Neural crest cell (in vitro differentiated cells): ENCODE measurements at regions not wholly inside any gene's neighbourhood (a gene's known extent, or its start where the extent isn't known, plus 50 kb on each side); places are given as distances from the start of the nearest gene placed in this dataset.
"Not testable (repeated sequence)": the region's sequence is repeated elsewhere in the genome, so short reads cannot be mapped to it uniquely, and the experiment has no call there.

ENCODE experiments used
- DNase-seq: peaks from one replicate; pipeline ENCODE4 v3.0.0; 2021; ENCODE audit warnings: low read depth, mixed read lengths, low spot score
- H3K27ac Mint-ChIP-seq: one replicate; pipeline ENCODE4 v1.8.0; 2021; ENCODE audit warnings: mild to moderate bottlenecking, mixed read lengths; ENCODE audit not compliant: unreplicated experiment
- H3K27me3 Mint-ChIP-seq: 2 replicates; pipeline ENCODE4 v1.8.0; 2021; ENCODE audit warnings: low read depth, mild to moderate bottlenecking, mixed read lengths
- H3K36me3 Mint-ChIP-seq: 2 replicates; pipeline ENCODE4 v1.8.0; 2021; ENCODE audit warnings: low read depth, mild to moderate bottlenecking, mixed read lengths
- H3K4me1 Mint-ChIP-seq: 2 replicates; pipeline ENCODE4 v1.8.0; 2021; ENCODE audit warnings: mixed read lengths
- H3K4me3 Mint-ChIP-seq: one replicate; pipeline ENCODE4 v1.8.0; 2021; ENCODE audit warnings: mild to moderate bottlenecking, mixed read lengths
- H3K9me3 Mint-ChIP-seq: 2 replicates; pipeline ENCODE4 v1.8.0; 2021; ENCODE audit warnings: mixed read lengths

GRCh38 chr9:62874745-62875599, 1685.1 kb downstream of the SPATA31A7 start:
- not testable (repeated sequence) for H3K4me1 Mint-ChIP-seq, H3K27ac Mint-ChIP-seq, H3K4me3 Mint-ChIP-seq, DNase-seq, H3K9me3 Mint-ChIP-seq, H3K36me3 Mint-ChIP-seq
- H3K27me3 Mint-ChIP-seq, result peaks cover 78% of the 10 kb centered on the region

DNA sequence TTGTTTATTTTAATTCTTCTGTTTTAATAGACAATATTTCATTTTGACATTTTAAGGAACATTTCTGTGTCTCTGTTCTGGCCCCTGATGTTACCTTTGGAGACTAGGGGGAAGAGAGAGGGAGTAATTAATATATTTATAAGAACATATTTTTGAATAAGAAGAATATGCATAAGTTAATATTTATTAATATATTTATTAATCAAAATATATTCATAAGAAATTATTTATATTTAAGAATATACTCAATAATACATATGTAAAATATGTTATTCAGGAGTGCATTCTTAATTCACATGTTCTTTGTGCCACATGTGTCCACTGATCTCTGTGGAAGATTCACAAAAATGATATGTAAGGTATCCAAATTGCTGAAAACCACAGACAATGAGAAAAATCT, 1687.7 kb downstream of the SPATA31A7 start:
- DNase-seq, H3K9me3 Mint-ChIP-seq, H3K36me3 Mint-ChIP-seq, H3K27ac Mint-ChIP-seq, H3K4me3 Mint-ChIP-seq: not testable (repeated sequence)
- peaks cover 10% of the 10 kb centered on the region for H3K4me1 Mint-ChIP-seq
- peaks cover 79% of the 10 kb centered on the region for H3K27me3 Mint-ChIP-seq

DNA sequence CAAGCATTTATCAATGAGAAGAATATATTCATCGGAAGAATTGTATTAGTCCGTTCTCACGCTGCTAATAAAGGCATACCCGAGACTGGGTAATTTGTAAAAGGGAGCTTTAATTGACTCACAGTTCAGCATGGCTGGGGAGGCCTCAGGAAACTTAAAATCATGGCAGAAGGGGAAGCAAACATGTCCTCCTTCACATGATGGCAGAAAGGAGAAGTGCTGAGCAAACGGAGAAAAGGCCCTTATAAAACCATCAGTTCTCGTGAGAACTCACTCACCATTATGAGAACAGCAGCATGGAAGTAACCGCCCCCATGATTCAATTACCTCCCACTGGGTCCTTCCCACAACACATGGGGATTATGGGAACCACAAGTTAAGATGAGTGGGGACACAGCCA, 1688.2 kb downstream of the SPATA31A7 start:
- H3K9me3 Mint-ChIP-seq, H3K27ac Mint-ChIP-seq, DNase-seq, H3K36me3 Mint-ChIP-seq, H3K4me3 Mint-ChIP-seq: not testable (repeated sequence)
- H3K27me3 Mint-ChIP-seq, result peaks cover 79% of the 10 kb centered on the region
- H3K4me1 Mint-ChIP-seq, result peaks cover 10% of the 10 kb centered on the region

DNA sequence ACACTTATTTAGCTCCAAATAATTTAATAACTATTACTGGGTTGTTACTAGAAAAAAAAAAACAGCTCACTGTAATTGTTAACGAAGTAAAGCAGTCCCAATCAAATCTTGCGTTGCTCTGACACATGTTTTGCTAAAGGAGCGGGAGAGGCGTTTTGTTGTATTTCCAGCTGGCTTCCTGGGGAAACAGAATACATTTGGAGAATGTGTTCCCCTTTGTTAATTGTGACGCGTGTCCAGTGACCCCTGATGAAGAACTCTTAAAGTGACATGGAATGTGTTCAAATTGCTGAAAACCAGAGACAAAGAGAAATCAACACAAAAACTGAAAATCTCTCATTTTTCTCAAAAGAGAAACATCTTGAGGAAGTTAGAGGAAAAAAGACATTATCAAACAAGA, 1690.6 kb downstream of the SPATA31A7 start:
- H3K27me3 Mint-ChIP-seq, result peaks cover 60% of the 10 kb centered on the region
- H3K4me1 Mint-ChIP-seq, DNase-seq, H3K4me3 Mint-ChIP-seq, H3K36me3 Mint-ChIP-seq, H3K9me3 Mint-ChIP-seq, H3K27ac Mint-ChIP-seq: not testable (repeated sequence)

DNA sequence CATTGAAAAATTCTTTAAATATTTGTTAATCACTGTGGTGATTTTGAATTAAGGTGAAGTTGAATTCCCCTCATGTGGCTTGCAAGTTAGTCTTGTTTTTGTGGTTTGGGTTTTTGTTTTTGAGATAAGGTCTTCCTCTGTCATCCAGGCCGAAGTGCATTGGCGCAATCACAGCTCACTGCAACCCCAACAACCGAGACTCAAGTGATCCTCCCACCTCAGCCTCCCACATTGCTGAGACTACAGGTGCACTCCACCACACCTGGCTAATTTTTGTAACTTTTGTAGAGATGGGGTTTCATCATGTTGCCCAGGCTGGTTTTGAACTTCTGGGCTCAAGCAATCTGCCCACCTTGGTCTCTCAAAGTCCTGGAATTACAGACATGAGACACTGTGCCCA, 1691.1 kb downstream of the SPATA31A7 start:
- H3K4me3 Mint-ChIP-seq, DNase-seq, H3K36me3 Mint-ChIP-seq, H3K4me1 Mint-ChIP-seq, H3K27ac Mint-ChIP-seq, H3K9me3 Mint-ChIP-seq: not testable (repeated sequence)
- H3K27me3 Mint-ChIP-seq, result peaks cover 57% of the 10 kb centered on the region

DNA sequence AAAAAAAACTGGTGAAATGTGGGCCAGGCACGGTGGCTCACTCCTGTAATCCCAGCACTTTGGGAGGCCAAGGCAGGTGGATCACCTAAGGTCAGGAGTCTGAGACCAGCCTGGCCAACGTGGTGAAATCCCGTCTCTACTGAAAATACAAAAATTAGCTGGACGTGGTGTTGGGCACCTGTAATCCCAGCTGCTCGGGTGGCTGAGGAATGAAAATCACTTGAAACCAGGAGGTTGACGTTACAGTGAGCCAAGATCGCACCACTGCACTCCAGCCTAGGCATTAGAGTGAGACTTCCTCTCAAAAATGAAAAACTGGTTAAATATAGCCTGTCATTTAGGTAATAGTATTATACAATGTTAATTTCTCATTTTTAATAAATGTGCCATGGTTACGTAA, 1692.0 kb downstream of the SPATA31A7 start:
- not testable (repeated sequence) for H3K4me1 Mint-ChIP-seq, DNase-seq, H3K4me3 Mint-ChIP-seq, H3K9me3 Mint-ChIP-seq, H3K27ac Mint-ChIP-seq, H3K36me3 Mint-ChIP-seq
- peaks cover 50% of the 10 kb centered on the region for H3K27me3 Mint-ChIP-seq

- not testable (repeated sequence) for H3K27ac Mint-ChIP-seq, H3K4me3 Mint-ChIP-seq
These were observed 1692.9 kb downstream of the SPATA31A7 start for GRCh38 chr9:62882717-62883116.

GRCh38 chr9:62896692-62897091, 1706.9 kb downstream of the SPATA31A7 start:
- H3K27me3 Mint-ChIP-seq, H3K4me3 Mint-ChIP-seq, H3K27ac Mint-ChIP-seq, H3K36me3 Mint-ChIP-seq, H3K9me3 Mint-ChIP-seq, DNase-seq, H3K4me1 Mint-ChIP-seq: not testable (repeated sequence)

More at GRCh38 chr9:62882717-62883116, 1692.9 kb downstream of the SPATA31A7 start:
- not testable (repeated sequence) for DNase-seq, H3K9me3 Mint-ChIP-seq, H3K36me3 Mint-ChIP-seq, H3K4me1 Mint-ChIP-seq
- H3K27me3 Mint-ChIP-seq, result peaks cover 49% of the 10 kb centered on the region

DNA sequence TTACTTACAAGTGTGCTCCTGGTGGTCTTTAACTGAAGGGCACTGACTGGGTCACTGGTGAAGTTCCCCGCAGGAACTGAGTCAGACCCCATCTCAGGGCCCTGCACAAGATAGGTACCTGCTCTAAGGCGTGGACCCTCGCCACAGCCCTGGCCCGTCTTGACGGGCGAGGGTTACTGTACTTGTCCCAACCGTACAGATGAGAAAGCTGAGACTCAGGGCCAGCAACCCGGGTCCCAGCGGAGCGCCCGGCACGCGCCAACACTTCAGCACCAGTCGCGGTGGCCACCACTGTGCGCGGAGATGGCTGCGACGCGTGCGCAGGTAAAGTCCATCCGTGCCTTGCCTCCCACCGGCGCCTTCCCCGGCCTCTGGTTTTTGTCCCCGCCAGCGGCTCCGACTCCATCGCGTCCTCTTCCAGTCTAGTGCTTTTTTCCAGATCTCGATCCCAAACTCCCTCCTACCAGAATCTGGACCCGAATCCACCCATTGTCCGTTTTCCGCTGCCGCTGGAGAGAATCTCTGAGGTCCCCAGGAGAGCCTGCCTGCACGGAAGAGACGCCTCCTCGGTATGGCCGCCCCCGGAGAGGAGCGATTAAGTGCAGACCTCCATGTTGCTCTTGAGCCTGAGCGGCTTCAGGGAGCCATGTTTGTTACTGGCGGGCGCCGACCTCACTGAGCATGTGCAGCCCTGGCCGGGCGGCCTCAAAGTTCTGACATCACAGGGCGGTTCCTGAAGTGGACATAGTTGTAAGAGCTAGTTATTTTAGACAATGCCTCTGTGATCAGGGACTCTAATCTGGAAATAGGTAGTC, 1707.8 kb downstream of the SPATA31A7 start:
- not testable (repeated sequence) for DNase-seq, H3K36me3 Mint-ChIP-seq, H3K27ac Mint-ChIP-seq, H3K27me3 Mint-ChIP-seq, H3K4me1 Mint-ChIP-seq, H3K9me3 Mint-ChIP-seq
- H3K4me3 Mint-ChIP-seq, result peak overlapping the region; percentile 38

- H3K9me3 Mint-ChIP-seq, H3K4me1 Mint-ChIP-seq, H3K27me3 Mint-ChIP-seq, H3K4me3 Mint-ChIP-seq, H3K36me3 Mint-ChIP-seq, DNase-seq, H3K27ac Mint-ChIP-seq: not testable (repeated sequence)
These were observed 1709.8 kb downstream of the SPATA31A7 start for GRCh38 chr9:62899666-62900065.

DNA sequence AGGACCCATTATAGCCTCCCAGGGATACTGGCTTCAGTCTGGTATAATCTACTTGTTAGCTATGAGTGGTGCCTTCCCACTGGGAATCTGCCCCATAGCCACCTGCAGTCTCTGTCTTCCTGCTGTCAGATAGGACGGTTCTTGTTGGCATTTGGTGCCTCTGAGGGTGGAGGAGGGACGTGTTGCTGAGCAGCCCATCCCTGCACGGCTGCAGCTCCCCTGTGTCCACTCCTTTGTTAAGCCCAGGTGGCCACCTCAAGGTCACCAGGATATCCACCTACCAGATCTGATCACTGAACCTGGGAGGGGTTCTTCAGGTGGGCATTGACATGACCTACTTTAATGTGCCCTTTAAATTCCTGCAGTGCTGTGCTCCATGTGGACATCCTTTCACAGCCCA, 1714.2 kb downstream of the SPATA31A7 start:
- not testable (repeated sequence) for H3K36me3 Mint-ChIP-seq, DNase-seq, H3K9me3 Mint-ChIP-seq

DNA sequence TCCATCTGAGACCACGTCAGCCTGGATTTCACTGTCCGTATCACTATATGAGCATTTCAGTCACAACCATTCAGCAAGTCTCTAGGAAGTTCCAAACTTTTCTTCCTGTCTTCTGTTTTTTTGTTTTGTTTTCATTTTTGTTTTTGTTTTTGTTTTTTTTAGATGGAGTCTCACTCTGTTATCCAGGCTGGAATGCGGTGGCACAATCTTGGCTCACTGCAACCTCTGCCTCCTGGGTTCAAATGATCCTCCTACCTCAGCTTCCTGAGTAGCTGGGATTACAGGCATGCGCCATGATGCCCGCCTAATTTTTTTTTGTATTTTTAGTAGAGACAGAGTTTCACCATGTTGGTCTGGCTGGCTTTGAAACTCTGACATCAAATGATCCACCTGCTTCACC, 1715.9 kb downstream of the SPATA31A7 start:
- not testable (repeated sequence) for H3K4me3 Mint-ChIP-seq, H3K4me1 Mint-ChIP-seq, H3K27me3 Mint-ChIP-seq, H3K27ac Mint-ChIP-seq, DNase-seq, H3K9me3 Mint-ChIP-seq, H3K36me3 Mint-ChIP-seq

More for the DNA sequence above, 1714.2 kb downstream of the SPATA31A7 start:
- H3K27ac Mint-ChIP-seq, H3K4me1 Mint-ChIP-seq, H3K4me3 Mint-ChIP-seq, H3K27me3 Mint-ChIP-seq: not testable (repeated sequence)

- not testable (repeated sequence) for H3K27ac Mint-ChIP-seq, H3K4me3 Mint-ChIP-seq, DNase-seq, H3K9me3 Mint-ChIP-seq, H3K4me1 Mint-ChIP-seq, H3K27me3 Mint-ChIP-seq, H3K36me3 Mint-ChIP-seq
These were observed 1718.0 kb downstream of the SPATA31A7 start for GRCh38 chr9:62907866-62908265.
